G401 (cell line): ENCODE measurements at regions not wholly inside any gene's neighbourhood (a gene's known extent, or its start where the extent isn't known, plus 50 kb on each side); places are given as distances from the start of the nearest gene placed in this dataset.
"Not testable (repeated sequence)": the region's sequence is repeated elsewhere in the genome, so short reads cannot be mapped to it uniquely, and the experiment has no call there.

Experiments used
- DNase-seq: peaks from one replicate; pipeline ENCODE4 v3.0.0-alpha.2; 2015; ENCODE audit warnings: low spot score
- in situ Hi-C: cut with HindIII; loops from 2 replicates; pipeline ENCODE4 v1.10.0; 2016; ENCODE audit warnings: low sequenced_read_pairs, mixed read lengths

DNA sequence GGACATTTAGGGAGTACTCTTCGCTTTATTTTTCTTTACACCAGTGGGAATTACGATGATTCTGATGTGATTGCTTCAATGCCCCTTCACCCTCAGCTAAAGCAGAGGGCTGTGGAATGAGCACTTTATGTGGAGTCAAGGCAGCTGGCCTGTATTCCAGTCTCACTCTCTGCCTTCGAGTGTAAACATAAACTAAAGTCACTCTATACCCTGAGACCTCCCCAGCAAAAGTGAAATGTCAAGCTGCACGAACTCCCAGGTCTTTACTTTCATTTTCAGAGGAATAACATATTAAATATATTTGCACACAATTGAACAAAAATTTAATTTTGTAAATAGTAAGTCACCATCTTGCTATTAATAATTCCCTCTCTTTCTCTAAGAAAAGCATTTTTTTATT is 557.1 kb downstream of the DACH1 start:
- DNase-seq = no peak
- in situ Hi-C loops = no loop called here

DNA sequence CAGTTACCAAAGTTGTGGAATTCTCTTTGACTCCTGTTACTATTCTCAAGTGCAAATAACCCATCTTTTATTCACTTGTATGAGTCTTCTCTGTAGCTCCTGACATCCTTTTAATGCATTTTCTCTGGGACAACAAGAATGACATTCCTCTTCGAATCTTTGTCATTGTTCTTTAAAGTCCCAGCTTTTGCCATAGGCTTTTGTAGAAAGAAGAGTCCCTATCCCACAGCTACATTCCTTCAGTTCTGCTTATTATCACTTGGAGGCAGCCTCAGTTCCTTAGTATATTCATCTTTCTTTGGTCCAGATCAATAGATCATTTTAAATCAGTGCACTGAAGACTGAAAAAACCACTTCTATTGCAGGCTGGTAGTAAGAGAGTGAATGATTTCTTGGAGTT is 560.2 kb downstream of the DACH1 start:
- in situ Hi-C loops = no loop called here
- DNase-seq = no peak

DNA sequence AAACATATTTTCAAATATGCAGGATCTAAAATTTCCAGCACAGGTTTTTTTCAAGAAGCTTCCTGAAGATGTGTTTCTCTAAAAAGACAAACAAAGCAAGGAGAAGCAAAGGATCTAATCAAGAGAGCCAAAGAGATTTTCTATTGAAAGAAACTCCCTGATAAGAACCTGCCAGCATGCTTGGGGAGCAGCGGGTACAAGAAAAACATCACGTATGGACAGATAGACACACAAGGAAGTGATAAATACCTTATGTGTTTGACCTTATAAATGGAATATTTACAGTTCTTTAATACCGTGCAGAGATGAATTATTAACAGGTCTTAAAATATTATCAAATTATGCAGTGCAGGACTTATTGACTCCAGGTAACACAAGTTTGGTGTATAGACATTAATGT is 562.1 kb downstream of the DACH1 start:
- no peak for DNase-seq
- in situ Hi-C loops = no loop called here

DNA sequence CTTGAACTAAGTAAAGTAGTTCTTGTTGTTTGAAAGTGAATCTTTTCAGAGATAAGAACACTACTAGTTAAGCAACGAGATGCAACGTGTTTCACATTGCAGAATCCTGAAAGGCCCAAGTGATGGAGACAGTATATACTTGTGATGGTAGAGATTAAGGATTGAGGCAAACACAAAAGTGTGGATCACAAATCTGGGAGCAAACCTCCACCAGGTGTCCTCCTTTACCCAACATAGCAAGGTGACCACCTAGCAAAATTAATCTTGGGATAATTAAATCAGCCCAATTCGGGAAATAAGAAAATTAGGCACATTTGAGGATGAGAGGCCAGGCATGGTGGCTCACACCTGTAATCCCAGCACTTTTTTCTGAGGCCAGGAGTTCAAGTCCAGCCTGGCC is 563.9 kb downstream of the DACH1 start:
- in situ Hi-C loops = no loop called here
- DNase-seq = no peak

DNA sequence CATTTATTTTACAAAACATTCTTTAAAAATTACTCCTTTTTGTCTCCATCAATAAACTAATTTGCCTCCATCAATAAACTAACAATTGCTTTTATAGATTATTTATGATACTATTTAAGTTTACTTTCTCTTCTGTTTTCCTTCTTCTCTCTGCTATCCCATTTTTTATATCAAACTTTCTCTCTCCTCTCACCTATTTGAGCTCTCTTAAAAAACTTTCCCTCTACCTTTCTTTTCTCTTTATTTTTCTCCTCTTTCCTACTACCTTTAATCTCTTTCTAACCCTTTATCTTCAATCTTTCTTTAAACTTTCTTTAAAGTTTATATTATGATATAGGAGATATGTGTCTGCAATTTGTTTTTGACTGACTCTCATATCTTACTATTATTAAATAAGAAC is 566.4 kb downstream of the DACH1 start:
- no peak for DNase-seq
- in situ Hi-C loops = no loop called here

DNA sequence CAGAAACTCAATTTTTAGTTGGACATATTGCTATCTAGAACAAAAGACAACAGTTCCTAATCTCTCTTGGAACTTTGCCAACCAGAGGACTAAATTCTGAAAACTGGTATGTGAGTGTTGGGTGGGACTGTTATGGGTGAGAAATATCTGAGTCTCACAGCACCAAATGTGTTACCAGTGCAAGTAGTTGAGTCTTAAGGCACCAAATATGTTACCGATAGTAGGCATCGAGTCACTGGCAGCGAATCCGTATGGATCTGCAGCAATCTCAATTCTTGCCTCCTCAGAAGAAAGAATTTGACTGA is 575.2 kb downstream of the DACH1 start:
- in situ Hi-C loops = no loop called here
- DNase-seq = no peak

DNA sequence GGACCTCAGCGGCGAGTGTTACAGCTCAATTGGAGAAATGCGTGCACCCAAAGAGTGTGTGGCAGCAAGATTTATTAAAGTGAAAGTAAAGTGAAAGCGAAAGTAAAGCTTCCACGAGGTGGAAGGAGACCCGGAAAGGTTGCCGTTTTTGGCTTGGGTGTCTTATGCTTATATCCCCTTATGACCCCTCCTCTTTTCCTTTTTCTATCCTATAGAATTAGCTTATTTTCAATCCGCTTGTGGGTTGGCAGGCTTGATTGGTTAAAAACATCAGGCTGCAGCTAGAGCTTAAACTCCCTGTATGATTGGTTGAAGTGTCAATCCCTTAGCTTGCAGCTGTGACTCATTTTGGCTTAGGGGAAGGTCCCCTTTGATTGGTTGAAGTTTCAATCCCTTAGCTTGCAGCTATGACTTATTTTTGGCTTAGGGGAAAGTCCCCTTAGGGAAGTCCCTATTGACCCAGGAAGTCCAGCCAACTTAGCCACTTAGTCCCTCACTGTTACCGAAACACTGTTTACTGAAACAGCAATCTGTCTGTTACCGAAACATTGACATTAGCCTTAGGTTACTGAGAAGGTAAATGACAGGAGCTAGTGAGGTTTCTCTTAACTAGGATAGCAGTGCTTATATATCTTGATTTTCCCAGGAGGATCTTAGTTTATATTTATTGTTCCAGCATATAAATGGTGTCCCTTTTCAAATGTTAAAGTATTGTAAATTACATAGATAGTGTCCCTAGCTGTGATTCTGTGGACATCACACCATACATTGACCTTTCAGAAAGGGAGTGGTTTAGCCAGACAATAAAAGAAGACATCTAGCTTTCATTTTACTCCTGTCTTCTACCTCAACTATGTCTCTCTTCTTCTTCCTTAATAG is 575.8 kb downstream of the DACH1 start:
- DNase-seq = no peak
- in situ Hi-C loops = no loop called here

DNA sequence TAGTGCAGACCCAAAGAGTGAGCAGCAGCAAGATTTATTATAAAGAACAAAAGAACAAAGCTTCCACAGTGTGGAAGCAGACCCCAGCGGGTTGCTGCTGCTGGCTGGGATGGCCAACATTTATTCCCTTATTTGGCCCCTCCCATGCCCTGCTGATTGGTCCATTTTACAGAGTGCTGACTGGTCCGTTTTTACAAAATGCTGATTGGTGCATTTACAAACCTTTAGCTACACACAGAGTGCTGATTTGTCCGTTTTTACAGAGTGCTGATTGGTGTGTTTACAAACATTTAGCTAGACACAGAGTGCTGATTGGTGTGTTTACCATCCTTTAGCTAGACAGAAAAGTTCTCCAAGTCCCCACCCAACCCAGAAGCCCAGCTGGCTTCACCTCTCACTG is 577.0 kb downstream of the DACH1 start:
- DNase-seq, in situ Hi-C loops: not testable (repeated sequence)

DNA sequence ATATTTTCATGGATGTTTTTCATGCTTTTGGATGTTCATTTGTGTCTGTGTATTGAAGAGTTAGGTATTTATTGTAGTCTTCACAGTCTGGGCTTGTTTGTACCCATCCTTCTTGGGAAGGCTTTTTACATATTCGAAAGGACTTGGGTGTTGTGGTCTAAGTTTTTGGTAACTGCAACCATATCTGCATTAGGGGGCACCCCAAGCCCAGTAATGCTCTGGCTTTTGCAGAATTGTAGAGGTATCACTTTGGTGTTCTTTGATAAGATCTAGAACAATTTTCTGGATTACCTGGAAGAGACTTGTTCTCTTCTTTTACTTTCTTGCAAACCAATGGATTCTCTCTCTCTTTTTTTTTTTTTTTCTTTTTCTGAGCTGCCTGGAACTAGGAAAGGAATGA is 581.3 kb downstream of the DACH1 start:
- in situ Hi-C loops = no loop called here
- DNase-seq = peak; percentile 12

DNA sequence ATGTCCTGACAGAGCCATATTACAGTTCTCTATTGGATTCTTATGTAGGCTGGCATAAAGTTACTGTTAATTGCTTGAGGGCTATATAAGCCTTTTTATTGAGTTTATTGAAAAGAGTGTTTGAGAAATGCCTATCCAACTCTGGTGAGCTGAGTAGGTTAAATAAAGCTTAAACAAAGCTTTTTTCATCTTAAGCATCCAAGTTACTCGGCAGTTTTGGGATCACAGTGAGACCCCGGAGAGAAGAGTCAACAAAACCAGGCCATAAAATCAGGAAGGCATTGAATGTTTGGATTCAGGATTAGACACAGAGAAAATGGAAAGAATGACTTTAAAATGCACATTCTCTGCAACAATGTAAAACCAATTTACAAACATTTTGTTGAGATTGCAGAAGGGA is 588.5 kb downstream of the DACH1 start:
- in situ Hi-C loops = no loop called here
- DNase-seq = no peak

DNA sequence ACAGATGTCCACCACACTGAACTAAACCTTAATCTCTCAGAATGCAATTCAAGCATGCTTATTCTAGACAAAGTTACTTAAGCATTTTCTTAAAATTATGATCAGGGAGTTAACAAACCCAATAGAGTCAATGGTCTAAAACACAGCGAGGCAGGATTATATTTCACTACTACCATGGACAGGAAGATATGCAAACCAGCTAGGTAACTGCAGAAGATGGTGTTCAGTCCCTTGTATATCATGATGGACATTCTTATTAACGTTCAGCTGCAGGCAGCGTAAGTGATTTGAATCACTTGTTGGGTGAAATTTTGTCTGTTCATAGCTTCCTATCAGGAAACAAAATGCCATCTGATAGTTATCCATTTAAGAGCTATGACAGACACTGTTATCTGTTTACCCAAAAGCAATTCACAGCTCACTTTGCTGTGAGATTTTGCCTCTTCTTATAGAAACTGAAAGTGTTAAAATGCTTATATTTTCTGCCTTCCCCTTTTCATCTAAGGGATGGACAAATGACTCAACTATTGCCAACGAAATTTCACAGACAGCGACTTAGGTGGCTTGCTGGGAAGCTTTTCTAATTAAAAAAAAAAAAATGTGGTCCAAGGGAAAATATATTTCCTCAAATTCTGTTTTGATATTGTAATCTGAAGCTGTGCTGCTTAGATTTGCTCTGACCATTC is 591.9 kb downstream of the DACH1 start:
- no peak for DNase-seq
- in situ Hi-C loops = no loop called here

DNA sequence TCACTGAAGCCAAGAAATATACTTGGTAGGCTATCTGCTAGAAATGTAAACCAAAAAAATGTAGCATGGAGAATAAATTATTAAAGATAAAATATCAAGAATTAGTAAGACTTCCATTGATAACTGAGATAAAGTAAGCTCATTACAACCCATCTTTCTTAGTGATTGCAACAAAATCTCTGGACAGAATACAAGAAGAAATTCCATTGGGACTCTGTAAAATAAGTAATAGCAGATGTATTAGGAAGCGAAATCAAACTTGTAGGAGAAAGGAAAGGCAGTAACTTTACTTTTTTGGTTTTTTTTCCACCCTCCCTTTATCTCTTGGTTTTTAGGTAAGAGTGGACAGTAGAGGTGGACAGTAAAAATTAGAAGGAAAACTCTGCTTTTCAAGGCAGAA is 605.7 kb downstream of the DACH1 start:
- DNase-seq = no peak
- in situ Hi-C loops = no loop called here

DNA sequence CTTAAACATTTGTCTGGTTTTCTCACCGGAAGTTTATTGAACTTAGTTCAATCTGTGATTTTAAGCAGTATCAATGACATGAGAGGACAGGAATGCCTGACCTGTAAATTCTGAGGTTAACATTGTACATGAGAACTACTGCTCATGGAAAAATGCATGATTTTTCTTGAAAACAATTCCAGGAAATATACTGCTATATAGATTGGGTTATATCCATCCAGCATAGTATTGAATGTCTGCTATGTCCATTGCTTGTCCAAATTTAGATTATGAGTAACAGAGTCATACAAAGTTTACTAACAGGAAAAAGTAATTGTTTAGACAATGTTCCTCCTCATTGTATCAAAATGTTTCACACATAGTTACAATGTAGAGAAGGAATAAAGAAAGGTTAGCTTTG is 606.8 kb downstream of the DACH1 start:
- DNase-seq = no peak
- in situ Hi-C loops = no loop called here

DNA sequence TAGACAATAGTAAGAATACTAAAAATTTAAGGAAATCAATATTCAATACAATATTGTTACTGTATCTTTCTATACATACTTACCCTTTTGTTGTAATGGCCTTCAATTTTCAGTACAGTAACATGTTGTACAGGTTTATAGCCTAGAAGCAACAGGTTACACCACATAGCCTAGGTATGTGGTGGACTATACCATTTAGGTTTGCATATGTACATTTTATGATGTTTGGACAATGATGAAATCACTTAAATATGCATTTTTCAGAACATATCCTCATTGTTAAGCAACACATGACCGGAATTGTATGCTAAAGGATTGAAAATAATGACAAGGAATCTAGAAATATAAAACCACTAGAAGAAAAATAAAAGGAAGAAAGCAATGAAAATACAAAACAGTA is 611.4 kb downstream of the DACH1 start:
- in situ Hi-C loops = no loop called here

DNA sequence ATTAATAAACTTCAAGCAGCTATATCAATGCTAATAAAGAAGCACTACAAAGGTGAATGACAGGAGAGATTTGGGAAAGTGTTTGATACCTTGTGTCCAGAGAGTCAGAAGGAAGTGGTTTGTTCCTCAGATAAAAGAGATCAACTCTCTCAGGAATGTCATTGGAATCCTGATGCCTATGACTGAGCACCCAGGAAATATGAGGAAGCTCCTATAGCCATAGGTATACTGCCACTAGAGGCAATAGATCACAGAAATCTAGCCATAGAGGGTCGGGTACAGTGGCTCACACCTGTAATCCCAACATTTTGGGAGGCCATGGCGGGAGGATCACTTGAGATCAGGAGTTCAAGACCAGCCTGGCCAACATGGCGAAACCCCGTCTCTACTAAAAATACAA is 612.6 kb downstream of the DACH1 start:
- DNase-seq = no peak
- in situ Hi-C loops = no loop called here

More for the DNA sequence above, 611.4 kb downstream of the DACH1 start:
- DNase-seq = no peak

DNA sequence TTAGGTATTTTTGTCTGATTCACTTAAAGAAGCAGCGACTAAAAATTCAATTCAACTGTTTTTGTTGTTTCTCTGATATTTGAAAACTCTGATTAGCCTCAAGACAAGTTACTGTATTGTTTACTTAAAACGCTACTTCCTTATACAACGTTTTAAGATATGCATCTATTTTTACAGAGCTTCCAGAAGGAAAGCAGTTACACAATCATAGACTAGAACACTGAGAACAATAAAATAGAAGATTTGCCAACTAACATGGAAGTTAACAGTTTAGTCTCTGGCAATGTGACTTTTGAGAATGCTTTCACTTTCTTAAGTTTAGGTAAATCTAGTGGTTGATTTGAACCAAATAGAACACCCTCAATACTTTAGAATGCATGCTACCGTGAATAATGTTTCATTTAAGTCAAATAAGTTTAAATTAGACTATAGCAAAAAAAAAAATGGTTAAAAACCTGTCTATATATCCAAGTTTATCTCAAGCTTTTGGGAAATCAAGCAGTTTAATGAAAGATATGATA is 614.8 kb downstream of the DACH1 start:
- DNase-seq = no peak
- in situ Hi-C loops = no loop called here

DNA sequence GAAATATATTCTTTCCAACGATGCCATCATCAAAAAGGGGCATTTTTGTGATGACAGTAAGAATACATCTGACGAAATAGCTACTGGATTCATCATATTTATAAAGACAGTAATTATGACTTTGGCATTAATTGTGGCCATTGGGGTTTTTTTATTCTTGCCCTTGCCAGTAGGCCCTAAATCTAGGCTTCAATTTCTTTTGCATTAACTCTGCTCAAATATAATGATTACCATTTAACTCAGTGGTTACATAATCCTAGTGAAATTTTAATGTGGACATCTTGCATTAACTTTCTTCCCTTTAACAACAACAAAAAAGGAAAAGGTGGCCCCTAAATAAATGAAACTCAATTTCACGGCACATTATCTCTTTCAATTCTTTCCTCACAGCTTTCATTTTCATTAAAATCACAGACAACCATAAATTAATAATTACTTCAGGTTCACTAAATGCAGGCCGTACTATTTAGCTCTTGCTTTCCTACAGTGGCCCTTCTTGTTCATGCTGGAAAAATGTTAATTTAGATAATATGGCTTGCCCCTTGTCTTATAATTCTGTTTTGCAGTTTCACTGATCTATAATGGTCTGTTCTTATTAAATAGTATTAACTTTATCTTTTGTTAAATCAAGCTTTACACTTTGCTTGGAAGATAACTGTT is 615.6 kb downstream of the DACH1 start:
- in situ Hi-C loops = no loop called here
- no peak for DNase-seq

DNA sequence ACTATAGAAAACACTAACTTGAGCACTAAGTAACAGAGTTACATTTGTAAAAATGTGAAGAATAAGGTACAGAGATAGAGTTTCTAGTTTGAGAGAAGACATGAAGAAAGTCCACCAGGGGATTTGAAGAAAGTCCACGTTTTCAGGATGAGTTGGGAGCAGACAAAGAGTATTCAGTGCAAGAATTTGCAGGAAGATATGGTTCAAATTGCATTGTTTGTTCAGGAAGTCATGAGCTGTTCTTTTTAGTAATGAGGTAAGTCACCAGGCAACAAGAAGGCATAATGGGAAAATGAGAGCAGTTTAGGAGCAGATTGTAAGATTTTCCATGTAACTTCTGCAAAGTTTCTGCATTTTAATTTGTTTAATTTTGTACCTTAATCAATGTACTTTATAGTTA is 618.0 kb downstream of the DACH1 start:
- no peak for DNase-seq
- in situ Hi-C loops = no loop called here

DNA sequence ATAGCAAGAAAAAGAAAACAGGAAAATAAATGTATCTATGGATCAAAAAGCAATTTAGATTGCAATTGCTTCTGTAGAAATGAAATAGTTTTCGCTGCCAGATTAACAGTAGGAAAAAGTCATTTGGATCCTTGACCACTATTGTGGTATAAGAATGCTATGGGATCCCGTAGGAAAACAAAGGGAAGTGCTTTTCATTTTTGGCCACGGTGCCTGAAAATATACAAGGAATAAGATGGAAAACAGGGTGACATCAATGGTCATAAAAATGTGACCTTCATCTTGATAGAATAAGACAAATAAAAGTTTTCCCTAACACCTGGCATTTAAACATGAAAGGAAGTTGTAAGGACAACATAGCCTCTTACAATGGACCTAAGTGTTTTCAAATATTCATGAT is 622.8 kb downstream of the DACH1 start:
- DNase-seq = no peak
- in situ Hi-C loops = no loop called here

DNA sequence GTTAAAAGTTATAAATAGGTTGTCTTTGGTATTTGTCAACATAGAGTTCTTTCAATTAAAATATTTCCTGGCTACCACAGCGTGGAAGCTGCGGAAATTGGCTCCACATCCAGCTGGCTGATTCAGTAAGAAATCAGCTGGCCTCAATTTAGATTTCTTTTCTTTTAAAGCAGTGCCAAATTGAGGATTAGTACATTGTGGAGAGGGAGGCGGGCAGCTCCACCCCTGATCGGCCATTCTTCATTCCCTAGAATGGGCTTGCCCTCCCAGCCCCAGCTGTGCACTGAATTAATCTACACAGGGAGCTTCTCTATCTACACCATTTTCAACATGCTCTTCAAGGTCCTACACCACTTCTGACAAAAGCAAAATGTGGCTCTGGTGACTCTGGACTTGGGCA is 624.8 kb downstream of the DACH1 start:
- DNase-seq = no peak
- in situ Hi-C loops = no loop called here
